GM21723 (cell line): ENCODE measurements at regions not wholly inside any gene's neighbourhood (a gene's known extent, or its start where the extent isn't known, plus 50 kb on each side); places are given as distances from the start of the nearest gene placed in this dataset.
"Not testable (repeated sequence)": the region's sequence is repeated elsewhere in the genome, so short reads cannot be mapped to it uniquely, and the experiment has no call there.

Experiments
- ATAC-seq: cut with Tn5 transposase; IDR thresholded peaks from one replicate; pipeline ENCODE4 v1.9.1; 2021; ENCODE audit warnings: mild to moderate bottlenecking, moderate library complexity; ENCODE audit not compliant: unreplicated experiment

GRCh38 chr14:95597784-95598211 is 62.9 kb downstream of the GLRX5 start:
- ATAC-seq = peak; percentile 66

- no peak for ATAC-seq
These were observed 66.8 kb downstream of the GLRX5 start for GRCh38 chr14:95601650-95602049.

GRCh38 chr14:95603415-95603814 is 68.6 kb downstream of the GLRX5 start:
- no peak for ATAC-seq

GRCh38 chr14:95606266-95606665 is 71.4 kb downstream of the GLRX5 start:
- no peak for ATAC-seq

GRCh38 chr14:95608637-95609235 is 73.9 kb downstream of the GLRX5 start:
- ATAC-seq = no peak

- no peak for ATAC-seq
These were observed 74.6 kb downstream of the GLRX5 start for GRCh38 chr14:95609398-95609990.

GRCh38 chr14:95611293-95611880 is 74.8 kb upstream of the TCL1B start:
- no peak for ATAC-seq

GRCh38 chr14:95614349-95614748 is 71.9 kb upstream of the TCL1B start:
- ATAC-seq = peak; percentile 74

- ATAC-seq = no peak
These were observed 69.5 kb upstream of the TCL1B start for GRCh38 chr14:95616745-95617144.

- no peak for ATAC-seq
These were observed 66.3 kb upstream of the TCL1B start for GRCh38 chr14:95619785-95620417.

- no peak for ATAC-seq
These were observed 65.6 kb upstream of the TCL1B start for GRCh38 chr14:95620659-95621059.

- ATAC-seq = no peak
These were observed 63.0 kb upstream of the TCL1B start for GRCh38 chr14:95623195-95623594.

GRCh38 chr14:95625710-95626109 is 60.5 kb upstream of the TCL1B start:
- ATAC-seq = not testable (repeated sequence)

GRCh38 chr14:95635051-95635450 is 51.2 kb upstream of the TCL1B start:
- no peak for ATAC-seq
